GM18499 (cell line): ENCODE measurements at regions not wholly inside any gene's neighbourhood (a gene's known extent, or its start where the extent isn't known, plus 50 kb on each side); places are given as distances from the start of the nearest gene placed in this dataset.
"Not testable (repeated sequence)": the region's sequence is repeated elsewhere in the genome, so short reads cannot be mapped to it uniquely, and the experiment has no call there.

Experiments
- ATAC-seq: cut with Tn5 transposase; IDR thresholded peaks from one replicate; pipeline ENCODE4 v1.9.1; 2021; ENCODE audit warnings: moderate number of reproducible peaks; ENCODE audit not compliant: insufficient read depth, unreplicated experiment

GRCh38 chr10:8790390-8790789 is 735.9 kb downstream of the GATA3 start:
- no peak for ATAC-seq

GRCh38 chr10:8794860-8795259 is 740.4 kb downstream of the GATA3 start:
- no peak for ATAC-seq

GRCh38 chr10:8800426-8800825 is 745.9 kb downstream of the GATA3 start:
- no peak for ATAC-seq

- ATAC-seq = no peak
Observed at GRCh38 chr10:8803992-8804391, 749.5 kb downstream of the GATA3 start.

- no peak for ATAC-seq
Observed at GRCh38 chr10:8810677-8811076, 756.2 kb downstream of the GATA3 start.

- ATAC-seq = no peak
Observed at GRCh38 chr10:8811201-8811600, 756.7 kb downstream of the GATA3 start.

GRCh38 chr10:8815969-8816368 is 761.5 kb downstream of the GATA3 start:
- no peak for ATAC-seq

GRCh38 chr10:8817299-8817698 is 762.8 kb downstream of the GATA3 start:
- ATAC-seq = no peak

GRCh38 chr10:8825611-8826010 is 771.1 kb downstream of the GATA3 start:
- ATAC-seq = no peak

- no peak for ATAC-seq
Observed at GRCh38 chr10:8829592-8829991, 775.1 kb downstream of the GATA3 start.

GRCh38 chr10:8830048-8830447 is 775.6 kb downstream of the GATA3 start:
- ATAC-seq = no peak

- ATAC-seq = no peak
Observed at GRCh38 chr10:8830876-8831275, 776.4 kb downstream of the GATA3 start.

GRCh38 chr10:8835453-8836167 is 781.1 kb downstream of the GATA3 start:
- no peak for ATAC-seq

- ATAC-seq = no peak
Observed at GRCh38 chr10:8840356-8840755, 785.9 kb downstream of the GATA3 start.

- no peak for ATAC-seq
Observed at GRCh38 chr10:8844141-8844540, 789.7 kb downstream of the GATA3 start.

- ATAC-seq = no peak
Observed at GRCh38 chr10:8852546-8852945, 798.1 kb downstream of the GATA3 start.

GRCh38 chr10:8853048-8853447 is 798.6 kb downstream of the GATA3 start:
- ATAC-seq = no peak

- ATAC-seq = not testable (repeated sequence)
Observed at GRCh38 chr10:8868924-8869323, 814.4 kb downstream of the GATA3 start.

GRCh38 chr10:8873310-8873709 is 818.8 kb downstream of the GATA3 start:
- ATAC-seq = no peak

- ATAC-seq = no peak
Observed at GRCh38 chr10:8874268-8874667, 819.8 kb downstream of the GATA3 start.

- no peak for ATAC-seq
Observed at GRCh38 chr10:8874972-8875371, 820.5 kb downstream of the GATA3 start.

- no peak for ATAC-seq
Observed at GRCh38 chr10:8876171-8876570, 821.7 kb downstream of the GATA3 start.

- no peak for ATAC-seq
Observed at GRCh38 chr10:8889538-8889937, 835.0 kb downstream of the GATA3 start.
